Left lung (tissue), 4 donors: ENCODE measurements at regions not wholly inside any gene's neighbourhood (a gene's known extent, or its start where the extent isn't known, plus 50 kb on each side); places are given as distances from the start of the nearest gene placed in this dataset.
A peak's percentile ranks its signal among the peaks of the same experiment; 100 is the strongest.

Source experiments
- ATAC-seq: fragments of 200-7000 bp; cut with Tn5 transposase; one replicate; pipeline ENCODE4 v1.9.1; 2020; ENCODE audit warnings: moderate library complexity
- DNase-seq, 4 donors: peaks; one replicate each; pipeline ENCODE4 v3.0.0-alpha.2; 2013 to 2020
- H3K27ac ChIP-seq, 2 donors: fragments of 200-600 bp; sonication (generic) in 1 of 2; one replicate each; pipeline versions ENCODE4 v1.5.0 to v1.8.0; 2020 to 2021
- H3K27me3 ChIP-seq, 2 donors: fragments of 200-600 bp; sonication (generic) in 1 of 2; one replicate each; pipeline versions ENCODE4 v1.5.0 to v1.8.0; 2020 to 2021
- H3K36me3 ChIP-seq, 2 donors: fragments of 200-600 bp; sonication (generic) in 1 of 2; one replicate each; pipeline versions ENCODE4 v1.5.0 to v1.8.0; 2020 to 2021
- H3K4me1 ChIP-seq, 2 donors: fragments of 200-600 bp; one replicate each; pipeline ENCODE4 v1.8.0; 2021
- H3K4me3 ChIP-seq, 2 donors: fragments of 200-600 bp; sonication (generic) in 1 of 2; one replicate each; pipeline versions ENCODE4 v1.5.0 to v1.8.0; 2020 to 2021; ENCODE audit warnings: mild to moderate bottlenecking in 1 of 2
- H3K9me3 ChIP-seq, 2 donors: fragments of 200-600 bp; sonication (generic) in 1 of 2; one replicate each; pipeline versions ENCODE4 v1.5.0 to v1.8.0; 2020 to 2021
- intact Hi-C, 2 donors: fragments of 100-400 bp; cut with DNase I; formaldehyde crosslinking; loops; one replicate each; pipeline versions ENCODE4 v1.11.2 to v1.14.2; 2022
- TF ChIP-seq, protein P1 (sequence below), 2 donors: fragments of 200-600 bp; sonication (generic) in 1 of 2; IDR thresholded peaks; one replicate each; pipeline versions ENCODE4 v1.5.0 to v1.8.0; 2021; ENCODE audit warnings: antibody characterized with exemption in 2 of 2
- donor health status: DM: no; HTN: yes; CAD: no.
- donor health status: DM: no; HTN: no; CAD: no.

DNA sequence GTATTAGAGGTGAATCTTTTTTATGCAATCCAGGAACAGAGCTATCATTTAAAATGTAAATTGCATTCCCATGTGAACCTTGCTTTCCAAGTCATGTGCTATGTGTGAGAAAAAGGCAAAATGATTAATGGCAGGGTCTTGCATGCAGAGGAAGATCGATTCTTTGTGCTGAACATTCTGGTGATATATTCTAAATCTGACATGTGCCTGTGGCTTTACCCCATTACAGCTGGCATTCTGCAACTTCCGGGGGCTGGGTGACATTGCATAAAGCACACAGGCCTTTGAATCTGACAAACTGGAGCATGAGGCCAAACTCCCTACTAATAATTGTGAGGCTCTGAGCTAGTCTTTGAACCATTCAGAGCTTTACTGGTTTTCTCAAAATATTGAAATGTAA, 1449.7 kb downstream of the CDH8 start:
- TF ChIP-seq, protein P1, sequence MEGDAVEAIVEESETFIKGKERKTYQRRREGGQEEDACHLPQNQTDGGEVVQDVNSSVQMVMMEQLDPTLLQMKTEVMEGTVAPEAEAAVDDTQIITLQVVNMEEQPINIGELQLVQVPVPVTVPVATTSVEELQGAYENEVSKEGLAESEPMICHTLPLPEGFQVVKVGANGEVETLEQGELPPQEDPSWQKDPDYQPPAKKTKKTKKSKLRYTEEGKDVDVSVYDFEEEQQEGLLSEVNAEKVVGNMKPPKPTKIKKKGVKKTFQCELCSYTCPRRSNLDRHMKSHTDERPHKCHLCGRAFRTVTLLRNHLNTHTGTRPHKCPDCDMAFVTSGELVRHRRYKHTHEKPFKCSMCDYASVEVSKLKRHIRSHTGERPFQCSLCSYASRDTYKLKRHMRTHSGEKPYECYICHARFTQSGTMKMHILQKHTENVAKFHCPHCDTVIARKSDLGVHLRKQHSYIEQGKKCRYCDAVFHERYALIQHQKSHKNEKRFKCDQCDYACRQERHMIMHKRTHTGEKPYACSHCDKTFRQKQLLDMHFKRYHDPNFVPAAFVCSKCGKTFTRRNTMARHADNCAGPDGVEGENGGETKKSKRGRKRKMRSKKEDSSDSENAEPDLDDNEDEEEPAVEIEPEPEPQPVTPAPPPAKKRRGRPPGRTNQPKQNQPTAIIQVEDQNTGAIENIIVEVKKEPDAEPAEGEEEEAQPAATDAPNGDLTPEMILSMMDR (IDR thresholded peaks at IDR 0.05): no peak
- intact Hi-C loops: no loop called here
- no peak for DNase-seq
- Histone ChIP-seq H3K9me3 (peaks cover 0 to 3% of the 10 kb centered on the region in 2 donors), H3K4me3 (no peak overlapping the region), H3K27ac (no peak overlapping the region), H3K36me3 (no peaks in the 10 kb centered on the region), H3K4me1 (no peaks in the 10 kb centered on the region), H3K27me3 (no peaks in the 10 kb centered on the region)
- no peak for ATAC-seq

DNA sequence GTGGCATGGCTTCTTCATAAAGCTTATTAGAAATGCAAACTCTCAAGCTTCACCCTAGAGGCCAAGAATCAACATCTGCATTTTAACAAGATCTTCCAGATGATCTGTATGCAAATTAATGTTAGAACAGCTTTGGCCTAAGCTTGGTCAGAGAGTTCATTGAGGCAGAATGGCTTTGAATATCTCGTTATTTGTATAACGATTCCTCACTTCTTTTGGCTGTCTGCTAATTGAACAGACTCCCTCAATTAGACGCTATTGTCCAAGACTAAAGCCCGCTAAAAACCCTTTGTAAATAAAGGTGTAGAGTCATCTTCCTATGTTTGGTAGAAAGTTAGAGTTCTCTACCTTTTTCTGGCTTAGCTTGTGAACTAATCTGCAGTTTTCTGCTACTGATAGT, 1453.7 kb downstream of the CDH8 start:
- H3K4me1 ChIP-seq: no peaks in the 10 kb centered on the region
- ATAC-seq (no peak), DNase-seq (no peak)
- no peak overlapping the region for H3K27ac ChIP-seq
- H3K4me3 ChIP-seq: no peak overlapping the region
- intact Hi-C loops: no loop called here
- H3K36me3 ChIP-seq: no peaks in the 10 kb centered on the region
- H3K27me3 ChIP-seq: no peaks in the 10 kb centered on the region
- TF ChIP-seq, protein P1 (IDR thresholded peaks at IDR 0.05): no peak
- H3K9me3 ChIP-seq: peaks cover 0 to 3% of the 10 kb centered on the region in 2 donors

DNA sequence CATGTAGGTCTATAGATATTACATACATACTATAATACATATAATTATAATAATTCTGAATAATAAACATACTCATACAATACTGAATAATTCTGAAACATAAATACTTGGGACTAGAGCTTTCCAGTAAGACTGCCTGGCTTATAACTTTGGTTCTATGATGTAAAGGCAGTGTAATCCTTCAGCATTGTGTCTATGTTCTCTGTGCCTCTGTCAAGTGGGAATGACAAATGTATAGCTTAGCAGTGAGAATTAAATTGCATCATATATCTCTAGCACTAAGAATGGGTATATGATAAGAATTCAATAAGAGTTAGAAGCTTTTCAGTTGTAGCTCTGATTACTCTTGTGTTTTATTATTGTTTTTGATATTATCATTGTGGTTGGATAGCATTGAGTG, 1469.3 kb downstream of the CDH8 start:
- Histone ChIP-seq H3K27ac (no peak overlapping the region), H3K4me3 (no peak overlapping the region), H3K27me3 (no peaks in the 10 kb centered on the region), H3K36me3 (no peaks in the 10 kb centered on the region), H3K4me1 (no peaks in the 10 kb centered on the region), H3K9me3 (peaks cover 0 to 13% of the 10 kb centered on the region in 2 donors)
- intact Hi-C loops: no loop called here
- TF ChIP-seq, protein P1 (IDR thresholded peaks at IDR 0.05): no peak
- DNase-seq (no peak), ATAC-seq (no peak)

DNA sequence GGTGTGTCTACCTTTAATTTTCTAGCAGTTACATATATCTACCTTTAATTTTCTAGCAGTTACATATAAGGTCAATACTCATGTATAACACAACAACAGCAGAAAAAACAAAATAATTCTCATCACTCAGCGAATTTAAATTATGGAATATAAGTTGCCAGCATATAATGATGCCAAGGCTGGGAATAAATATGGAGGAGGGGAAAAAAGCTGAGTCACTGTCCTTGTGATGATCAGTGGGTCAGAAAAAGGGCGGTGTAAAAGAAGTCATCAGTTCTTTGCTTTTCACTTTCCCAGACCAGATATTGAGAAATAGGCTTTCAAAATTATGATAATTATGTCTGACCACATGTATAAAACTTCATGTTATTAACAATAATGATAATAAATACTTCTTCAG, 1471.7 kb downstream of the CDH8 start:
- Histone ChIP-seq H3K4me1 (no peaks in the 10 kb centered on the region), H3K4me3 (no peak overlapping the region), H3K27me3 (no peaks in the 10 kb centered on the region), H3K27ac (no peak overlapping the region), H3K36me3 (no peaks in the 10 kb centered on the region), H3K9me3 (peaks cover 0 to 13% of the 10 kb centered on the region in 2 donors)
- DNase-seq (no peak), ATAC-seq (no peak)
- TF ChIP-seq, protein P1 (IDR thresholded peaks at IDR 0.05): no peak
- intact Hi-C loops: no loop called here

DNA sequence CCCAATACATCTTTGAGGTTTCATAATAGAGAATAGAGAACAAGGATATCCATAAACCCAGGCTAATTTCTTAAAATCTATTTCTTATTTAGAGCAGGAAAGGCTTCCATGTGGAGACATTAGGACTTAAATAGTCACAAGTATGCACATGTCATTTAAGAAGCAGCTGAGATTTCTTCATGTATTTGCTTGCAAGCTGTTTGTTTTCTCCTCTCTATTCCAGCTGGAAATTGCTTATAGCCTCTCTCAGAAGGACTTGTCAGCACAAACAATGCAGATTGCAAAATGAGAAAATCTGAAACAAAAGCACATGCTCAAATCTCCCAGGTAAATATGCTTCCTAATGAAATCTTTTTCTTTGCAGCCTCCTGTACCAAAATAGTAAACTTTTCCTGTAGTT, 1473.1 kb downstream of the CDH8 start:
- ATAC-seq: no peak
- no peak overlapping the region for H3K27ac ChIP-seq
- DNase-seq: peak in 1 of 4 donors; percentile 19
- no peaks in the 10 kb centered on the region for H3K36me3 ChIP-seq
- TF ChIP-seq, protein P1 (IDR thresholded peaks at IDR 0.05): no peak
- intact Hi-C loops: no loop called here
- H3K4me3 ChIP-seq: no peak overlapping the region
- H3K27me3 ChIP-seq: no peaks in the 10 kb centered on the region
- no peaks in the 10 kb centered on the region for H3K4me1 ChIP-seq
- H3K9me3 ChIP-seq: peaks cover 0 to 4% of the 10 kb centered on the region in 2 donors
